ENCODE measurements at regions not wholly inside any gene's neighbourhood (a gene's known extent, or its start where the extent isn't known, plus 50 kb on each side); places are given as distances from the start of the nearest gene placed in this dataset.

DNA sequence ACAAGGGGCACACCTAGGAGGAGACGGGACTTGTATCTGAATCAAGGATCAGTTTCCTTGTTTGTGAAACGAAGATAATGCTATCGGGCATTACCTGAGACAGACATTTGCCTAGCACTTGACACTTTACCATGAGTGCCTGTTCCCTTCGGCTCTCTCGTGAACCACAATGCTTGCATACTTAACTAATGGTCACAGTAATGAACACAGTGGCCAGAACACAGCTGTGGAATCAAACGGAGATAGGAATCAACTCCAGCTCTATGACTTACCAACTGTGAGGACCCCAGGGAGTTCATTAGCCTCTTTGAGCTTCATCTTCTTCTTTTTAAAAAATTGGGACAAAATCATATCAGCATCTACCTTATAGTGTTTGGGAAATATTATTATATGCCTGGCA is 207.8 kb downstream of the DRD1 start:
- no peaks in the 10 kb centered on the region for H3K36me3 ChIP-seq (ENCODE audit: control insufficient read depth in 2 of 3, insufficient read depth in 3 of 3, low read length in 3 of 3)
- Mint-ChIP-seq H3K9me3 (peaks cover 0 to 1% (median 0%) of the 10 kb centered on the region in 11 donors), H3K27me3 (peaks cover 2 to 67% (median 36%) of the 10 kb centered on the region in 5 donors), H3K4me3 (no peak overlapping the region), H3K4me1 (no peaks in the 10 kb centered on the region), H3K27ac (no peak overlapping the region), H3K36me3 (no peaks in the 10 kb centered on the region)
- DNase-seq, result no peak
- ChIA-PET CTCF (no interaction called here), POLR2A (no interaction called here)
- no peaks in the 10 kb centered on the region for H3K9me3 ChIP-seq (ENCODE audit: control insufficient read depth in 2 of 3, low read length in 3 of 3)
- no peaks in the 10 kb centered on the region for H3K4me1 ChIP-seq (ENCODE audit: control insufficient read depth in 2 of 2, insufficient read depth in 2 of 2, low read length in 2 of 2)
- ATAC-seq, result no peak
- no peak overlapping the region for H3K27ac ChIP-seq (ENCODE audit: low read depth, low read length)
- no peaks in the 10 kb centered on the region for H3K27me3 ChIP-seq (ENCODE audit: control insufficient read depth in 2 of 2, insufficient read depth in 2 of 2, low read length in 2 of 2)
- intact Hi-C loops (cut with micrococcal nuclease), result no loop called here
- H3K4me3 ChIP-seq (ENCODE audit: low read length), result no peak overlapping the region

DNA sequence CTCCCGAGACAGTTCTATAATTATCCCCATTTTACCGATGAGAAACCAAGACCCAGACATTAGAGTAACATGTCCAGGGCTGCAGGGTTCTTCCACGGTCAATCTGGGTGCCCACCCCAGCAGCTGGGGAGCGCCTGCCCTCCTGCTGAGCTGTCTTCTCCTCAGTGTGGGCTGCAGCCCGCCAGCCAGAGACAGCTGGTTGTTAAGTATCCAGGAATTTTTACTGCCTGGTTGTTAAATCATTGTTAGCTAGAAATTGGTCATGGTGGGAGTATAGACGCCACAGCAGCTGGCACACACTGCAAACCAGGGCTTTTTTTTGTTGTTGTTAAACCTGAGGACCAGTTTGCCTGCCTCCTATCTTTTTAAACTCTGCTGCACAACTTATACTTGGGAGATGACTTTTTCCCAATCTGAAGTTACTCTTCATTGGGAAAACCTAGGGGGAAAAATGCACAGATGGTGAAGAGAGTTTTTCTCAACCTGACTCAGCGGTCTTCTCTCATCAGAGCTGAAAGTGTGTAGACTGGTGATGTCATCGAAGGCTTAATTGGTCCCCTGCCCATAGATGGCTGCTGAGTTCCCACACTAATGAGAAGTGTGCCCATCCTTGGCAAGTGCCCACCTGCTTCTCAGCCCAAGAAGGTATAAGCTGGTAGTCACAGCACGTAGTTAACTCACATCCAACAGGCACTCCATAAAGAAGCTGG is 208.6 kb downstream of the DRD1 start:
- Histone ChIP-seq H3K27ac (ENCODE audit: low read depth, low read length) (no peak overlapping the region), H3K4me3 (ENCODE audit: low read length) (no peak overlapping the region), H3K9me3 (ENCODE audit: control insufficient read depth in 2 of 3, low read length in 3 of 3) (no peaks in the 10 kb centered on the region), H3K27me3 (ENCODE audit: control insufficient read depth in 2 of 2, insufficient read depth in 2 of 2, low read length in 2 of 2) (no peaks in the 10 kb centered on the region), H3K36me3 (ENCODE audit: control insufficient read depth in 2 of 3, insufficient read depth in 3 of 3, low read length in 3 of 3) (no peaks in the 10 kb centered on the region), H3K4me1 (ENCODE audit: control insufficient read depth in 2 of 2, insufficient read depth in 2 of 2, low read length in 2 of 2) (no peaks in the 10 kb centered on the region)
- Mint-ChIP-seq H3K36me3 (no peaks in the 10 kb centered on the region), H3K27ac (no peak overlapping the region), H3K4me3 (no peak overlapping the region), H3K4me1 (no peaks in the 10 kb centered on the region), H3K27me3 (peaks cover 2 to 60% (median 31%) of the 10 kb centered on the region in 5 donors), H3K9me3 (peaks cover 0 to 1% (median 0%) of the 10 kb centered on the region in 11 donors)
- DNase-seq (no peak), ATAC-seq (no peak)
- intact Hi-C loops (cut with micrococcal nuclease), result no loop called here
- ChIA-PET POLR2A (no interaction called here), CTCF (no interaction called here)

DNA sequence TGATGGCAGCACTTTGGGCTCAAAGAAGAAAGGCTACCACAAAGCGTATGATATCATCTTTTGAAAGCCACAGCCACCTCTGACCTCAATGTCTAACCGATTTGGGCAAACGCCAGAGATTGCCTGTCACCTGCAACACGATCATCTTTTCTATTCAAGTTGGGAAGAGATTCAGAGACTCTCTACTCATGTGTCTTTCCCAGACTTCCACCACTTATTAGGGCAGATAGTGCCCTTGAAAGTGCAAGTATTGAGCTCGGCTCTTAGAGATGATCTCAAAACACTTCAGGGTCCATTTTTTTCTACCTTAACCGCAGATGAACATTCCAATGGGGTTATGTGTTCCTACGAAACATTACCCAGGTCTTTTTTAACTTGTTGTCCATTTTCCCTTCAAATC is 213.7 kb downstream of the DRD1 start:
- intact Hi-C loops (cut with micrococcal nuclease), result no loop called here
- Mint-ChIP-seq H3K4me1 (no peaks in the 10 kb centered on the region), H3K36me3 (peaks cover 0 to 3% (median 0%) of the 10 kb centered on the region in 5 donors), H3K27ac (no peak overlapping the region), H3K9me3 (peaks cover 0 to 3% (median 0%) of the 10 kb centered on the region in 11 donors), H3K27me3 (peaks cover 7 to 33% (median 17%) of the 10 kb centered on the region in 5 donors), H3K4me3 (no peak overlapping the region)
- Histone ChIP-seq H3K27ac (ENCODE audit: low read depth, low read length) (no peak overlapping the region), H3K4me3 (ENCODE audit: low read length) (no peak overlapping the region), H3K4me1 (ENCODE audit: control insufficient read depth in 2 of 2, insufficient read depth in 2 of 2, low read length in 2 of 2) (no peaks in the 10 kb centered on the region), H3K27me3 (ENCODE audit: control insufficient read depth in 2 of 2, insufficient read depth in 2 of 2, low read length in 2 of 2) (no peaks in the 10 kb centered on the region), H3K36me3 (ENCODE audit: control insufficient read depth in 2 of 3, insufficient read depth in 3 of 3, low read length in 3 of 3) (no peaks in the 10 kb centered on the region), H3K9me3 (ENCODE audit: control insufficient read depth in 2 of 3, low read length in 3 of 3) (no peaks in the 10 kb centered on the region)
- POLR2A ChIA-PET, result no interaction called here
- DNase-seq (no peak), ATAC-seq (no peak)
- CTCF ChIA-PET, result no interaction called here

DNA sequence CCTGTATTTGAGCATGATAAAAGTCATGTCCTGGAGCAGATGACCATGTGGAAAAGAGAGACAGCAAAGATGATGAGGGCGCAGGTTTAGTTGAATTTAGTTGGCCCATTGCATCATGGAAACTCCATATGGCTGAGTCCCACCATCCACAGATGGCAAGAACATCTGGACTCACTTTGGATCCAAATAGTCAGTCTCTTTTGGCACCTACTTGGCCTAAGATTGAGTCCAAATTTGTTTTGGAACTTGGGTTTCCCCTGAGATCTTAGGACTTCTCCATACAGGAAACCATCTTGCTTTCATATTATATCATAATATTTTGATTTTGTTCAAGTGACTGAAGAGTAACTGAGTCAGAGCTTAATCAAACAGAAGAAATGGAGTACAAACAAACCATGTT is 217.5 kb downstream of the DRD1 start:
- no peak overlapping the region for H3K4me3 ChIP-seq (ENCODE audit: low read length)
- Mint-ChIP-seq H3K27me3 (peaks cover 7 to 24% (median 13%) of the 10 kb centered on the region in 5 donors), H3K27ac (no peak overlapping the region), H3K36me3 (peaks cover 0 to 3% (median 0%) of the 10 kb centered on the region in 5 donors), H3K4me3 (no peak overlapping the region), H3K4me1 (no peaks in the 10 kb centered on the region), H3K9me3 (peaks cover 0 to 3% (median 0%) of the 10 kb centered on the region in 11 donors)
- no peaks in the 10 kb centered on the region for H3K27me3 ChIP-seq (ENCODE audit: control insufficient read depth in 2 of 2, insufficient read depth in 2 of 2, low read length in 2 of 2)
- ATAC-seq (no peak), DNase-seq (no peak)
- ChIA-PET POLR2A (no interaction called here), CTCF (no interaction called here)
- no peak overlapping the region for H3K27ac ChIP-seq (ENCODE audit: low read depth, low read length)
- intact Hi-C loops (cut with micrococcal nuclease), result no loop called here
- H3K36me3 ChIP-seq (ENCODE audit: control insufficient read depth in 2 of 3, insufficient read depth in 3 of 3, low read length in 3 of 3), result no peaks in the 10 kb centered on the region
- no peaks in the 10 kb centered on the region for H3K4me1 ChIP-seq (ENCODE audit: control insufficient read depth in 2 of 2, insufficient read depth in 2 of 2, low read length in 2 of 2)
- H3K9me3 ChIP-seq (ENCODE audit: control insufficient read depth in 2 of 3, low read length in 3 of 3), result no peaks in the 10 kb centered on the region

DNA sequence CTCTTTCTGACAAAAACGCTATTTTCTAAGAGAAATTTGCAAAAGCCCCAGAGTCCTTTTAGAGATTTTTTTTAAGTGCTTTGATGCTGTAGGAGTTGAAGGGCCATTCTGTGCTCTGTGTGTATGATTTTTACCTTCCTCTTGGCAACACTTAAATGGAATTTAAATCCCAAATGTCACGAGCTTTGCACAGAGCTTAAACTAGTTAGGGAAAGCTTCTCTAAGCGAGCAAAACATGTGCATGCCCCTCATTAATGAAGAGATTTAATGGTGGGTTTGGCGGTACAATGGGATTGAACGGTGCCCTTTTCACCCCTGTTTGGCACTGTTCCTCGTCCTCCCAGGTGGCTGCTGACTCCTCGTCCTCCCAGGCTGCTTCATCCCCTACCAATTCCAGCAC is 220.7 kb downstream of the DRD1 start:
- no peak overlapping the region for H3K4me3 Mint-ChIP-seq
- H3K27ac ChIP-seq (ENCODE audit: low read depth, low read length), result no peak overlapping the region
- no peak overlapping the region for H3K4me3 ChIP-seq (ENCODE audit: low read length)
- POLR2A ChIA-PET, result no interaction called here
- intact Hi-C loops (cut with micrococcal nuclease), result no loop called here
- CTCF ChIA-PET, result no interaction called here
- no peak overlapping the region for H3K27ac Mint-ChIP-seq
- H3K9me3 Mint-ChIP-seq, result peaks cover 0 to 3% (median 0%) of the 10 kb centered on the region in 11 donors
- H3K4me1 ChIP-seq (ENCODE audit: control insufficient read depth in 2 of 2, insufficient read depth in 2 of 2, low read length in 2 of 2), result no peaks in the 10 kb centered on the region
- no peaks in the 10 kb centered on the region for H3K9me3 ChIP-seq (ENCODE audit: control insufficient read depth in 2 of 3, low read length in 3 of 3)
- H3K4me1 Mint-ChIP-seq, result no peaks in the 10 kb centered on the region
- no peak for ATAC-seq
- H3K36me3 Mint-ChIP-seq, result peaks cover 0 to 3% (median 0%) of the 10 kb centered on the region in 5 donors
- peaks cover 7 to 29% (median 15%) of the 10 kb centered on the region in 5 donors for H3K27me3 Mint-ChIP-seq
- DNase-seq, result no peak
- no peaks in the 10 kb centered on the region for H3K27me3 ChIP-seq (ENCODE audit: control insufficient read depth in 2 of 2, insufficient read depth in 2 of 2, low read length in 2 of 2)
- H3K36me3 ChIP-seq (ENCODE audit: control insufficient read depth in 2 of 3, insufficient read depth in 3 of 3, low read length in 3 of 3), result no peaks in the 10 kb centered on the region

DNA sequence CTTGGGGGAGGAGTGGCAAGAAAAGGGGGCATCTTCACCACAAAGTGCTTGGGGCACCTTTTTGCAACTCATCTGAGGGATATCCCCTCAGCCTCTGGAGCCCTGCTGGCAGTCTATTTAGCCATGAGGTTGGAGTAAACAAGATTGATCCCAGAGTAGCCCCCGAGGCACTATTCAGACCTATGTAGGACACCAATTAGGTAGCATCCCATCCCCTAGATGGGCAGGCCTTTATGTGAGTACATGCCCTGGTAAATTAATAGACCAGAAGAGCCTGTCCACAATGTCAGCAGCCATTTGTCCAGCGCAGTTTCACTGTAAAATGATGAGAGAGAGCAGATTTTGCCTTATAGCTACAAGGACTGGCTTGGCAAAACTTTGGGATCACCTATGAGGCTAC is 221.4 kb downstream of the DRD1 start:
- Mint-ChIP-seq H3K9me3 (peaks cover 0 to 3% (median 0%) of the 10 kb centered on the region in 11 donors), H3K36me3 (peaks cover 0 to 3% (median 0%) of the 10 kb centered on the region in 5 donors), H3K4me1 (no peaks in the 10 kb centered on the region), H3K27me3 (peaks cover 7 to 29% (median 15%) of the 10 kb centered on the region in 5 donors), H3K27ac (no peak overlapping the region), H3K4me3 (no peak overlapping the region)
- no peaks in the 10 kb centered on the region for H3K27me3 ChIP-seq (ENCODE audit: control insufficient read depth in 2 of 2, insufficient read depth in 2 of 2, low read length in 2 of 2)
- no peak overlapping the region for H3K4me3 ChIP-seq (ENCODE audit: low read length)
- intact Hi-C loops (cut with micrococcal nuclease), result no loop called here
- no peaks in the 10 kb centered on the region for H3K9me3 ChIP-seq (ENCODE audit: control insufficient read depth in 2 of 3, low read length in 3 of 3)
- no peaks in the 10 kb centered on the region for H3K36me3 ChIP-seq (ENCODE audit: control insufficient read depth in 2 of 3, insufficient read depth in 3 of 3, low read length in 3 of 3)
- CTCF ChIA-PET, result no interaction called here
- H3K4me1 ChIP-seq (ENCODE audit: control insufficient read depth in 2 of 2, insufficient read depth in 2 of 2, low read length in 2 of 2), result no peaks in the 10 kb centered on the region
- ATAC-seq (no peak), DNase-seq (no peak)
- H3K27ac ChIP-seq (ENCODE audit: low read depth, low read length), result no peak overlapping the region
- POLR2A ChIA-PET, result no interaction called here

DNA sequence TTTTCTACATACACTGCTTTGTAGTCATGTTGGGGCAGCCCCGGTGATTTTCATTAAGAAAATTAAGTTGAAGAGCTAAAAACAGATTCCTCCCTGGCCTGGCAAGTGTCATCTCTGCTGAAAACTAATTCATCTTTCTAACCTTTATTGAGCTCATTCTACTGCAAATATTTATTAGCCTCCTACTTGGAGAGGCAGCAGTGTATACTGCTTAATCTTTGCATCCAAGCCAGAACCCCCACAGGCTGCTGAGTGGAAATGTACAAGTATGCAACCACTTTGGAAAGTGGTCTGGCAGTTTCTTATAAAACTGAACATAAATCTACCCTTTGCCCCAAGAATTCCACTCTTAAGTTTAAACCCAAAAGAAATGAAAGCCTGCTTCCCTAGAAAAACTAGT is 223.4 kb downstream of the DRD1 start:
- CTCF ChIA-PET, result no interaction called here
- H3K4me3 ChIP-seq (ENCODE audit: low read length), result no peak overlapping the region
- H3K36me3 ChIP-seq (ENCODE audit: control insufficient read depth in 2 of 3, insufficient read depth in 3 of 3, low read length in 3 of 3), result no peaks in the 10 kb centered on the region
- POLR2A ChIA-PET, result no interaction called here
- Mint-ChIP-seq H3K4me1 (no peaks in the 10 kb centered on the region), H3K4me3 (no peak overlapping the region), H3K36me3 (no peaks in the 10 kb centered on the region), H3K27me3 (peaks cover 2 to 34% (median 10%) of the 10 kb centered on the region in 5 donors), H3K9me3 (no peaks in the 10 kb centered on the region), H3K27ac (no peak overlapping the region)
- intact Hi-C loops (cut with micrococcal nuclease), result no loop called here
- H3K27me3 ChIP-seq (ENCODE audit: control insufficient read depth in 2 of 2, insufficient read depth in 2 of 2, low read length in 2 of 2), result no peaks in the 10 kb centered on the region
- no peak for DNase-seq
- no peak for ATAC-seq
- no peaks in the 10 kb centered on the region for H3K9me3 ChIP-seq (ENCODE audit: control insufficient read depth in 2 of 3, low read length in 3 of 3)
- no peak overlapping the region for H3K27ac ChIP-seq (ENCODE audit: low read depth, low read length)
- H3K4me1 ChIP-seq (ENCODE audit: control insufficient read depth in 2 of 2, insufficient read depth in 2 of 2, low read length in 2 of 2), result no peaks in the 10 kb centered on the region

Data from naive thymus-derived CD4-positive, alpha-beta T cell (primary cell).